IPS-15b (cell line): ENCODE measurements at regions not wholly inside any gene's neighbourhood (a gene's known extent, or its start where the extent isn't known, plus 50 kb on each side); places are given as distances from the start of the nearest gene placed in this dataset.

Source experiments
- H3K27me3 ChIP-seq: one replicate; pipeline ENCODE4 v1.6.1; 2013; ENCODE audit warnings: low read length; ENCODE audit not compliant: control insufficient read depth, insufficient read depth
- H3K36me3 ChIP-seq: one replicate; pipeline ENCODE4 v1.6.1; 2013; ENCODE audit warnings: low read length; ENCODE audit not compliant: control insufficient read depth, insufficient read depth
- H3K4me1 ChIP-seq: one replicate; pipeline ENCODE4 v1.6.1; 2013; ENCODE audit warnings: mild to moderate bottlenecking, low read length; ENCODE audit not compliant: control insufficient read depth, insufficient read depth
- H3K4me3 ChIP-seq: one replicate; pipeline ENCODE4 v1.5.1; 2013; ENCODE audit warnings: low read depth, low read length
- H3K9ac ChIP-seq: one replicate; pipeline ENCODE4 v1.6.1; 2013; ENCODE audit warnings: low read depth, mild to moderate bottlenecking, low read length
- H3K9me3 ChIP-seq: one replicate; pipeline ENCODE4 v1.6.1; 2013; ENCODE audit warnings: mild to moderate bottlenecking, low read length; ENCODE audit not compliant: control insufficient read depth, insufficient read depth

DNA sequence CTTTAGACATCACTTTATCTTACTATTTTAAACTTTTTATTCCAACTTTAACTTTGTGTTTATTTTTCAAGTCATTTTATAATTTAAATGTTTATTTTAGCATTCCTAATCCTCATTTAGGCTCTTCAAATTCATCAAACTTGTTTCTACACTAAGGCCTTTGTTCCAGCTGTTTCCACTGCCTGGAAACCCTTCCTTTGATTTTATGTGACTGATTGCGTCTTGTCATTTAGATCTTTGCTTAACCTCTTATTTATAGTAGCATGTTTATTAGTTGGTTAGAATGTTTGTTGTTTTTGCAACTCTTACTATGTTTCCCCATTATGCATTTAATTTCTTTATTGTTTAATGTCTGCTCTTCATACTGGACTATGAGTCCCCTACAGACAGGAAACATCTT is 132.0 kb downstream of the FAM181B start:
- H3K4me3 ChIP-seq: no peak overlapping the region
- no peak overlapping the region for H3K9ac ChIP-seq
- no peaks in the 10 kb centered on the region for H3K36me3 ChIP-seq
- H3K27me3 ChIP-seq: no peaks in the 10 kb centered on the region
- H3K9me3 ChIP-seq: no peaks in the 10 kb centered on the region
- H3K4me1 ChIP-seq: no peaks in the 10 kb centered on the region

DNA sequence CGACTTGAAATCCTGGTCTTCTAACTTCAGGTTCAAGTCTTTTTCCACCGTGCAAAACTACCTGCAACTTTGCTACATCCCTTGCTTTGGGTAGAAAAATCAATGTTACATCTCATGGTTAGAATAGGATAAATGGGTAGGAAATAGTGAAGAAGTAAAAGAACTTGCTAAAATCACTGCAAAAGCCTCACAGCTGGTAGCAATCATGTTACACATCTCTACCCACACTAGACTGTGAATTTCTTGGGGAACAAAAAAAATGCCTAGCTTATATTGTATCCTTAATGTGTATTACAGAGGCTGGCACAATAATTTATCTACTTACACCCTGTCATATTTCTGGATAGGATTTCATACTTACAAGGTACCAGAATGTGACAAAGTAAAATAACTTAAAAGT is 133.8 kb downstream of the FAM181B start:
- Histone ChIP-seq H3K9ac (no peak overlapping the region), H3K27me3 (no peaks in the 10 kb centered on the region)

DNA sequence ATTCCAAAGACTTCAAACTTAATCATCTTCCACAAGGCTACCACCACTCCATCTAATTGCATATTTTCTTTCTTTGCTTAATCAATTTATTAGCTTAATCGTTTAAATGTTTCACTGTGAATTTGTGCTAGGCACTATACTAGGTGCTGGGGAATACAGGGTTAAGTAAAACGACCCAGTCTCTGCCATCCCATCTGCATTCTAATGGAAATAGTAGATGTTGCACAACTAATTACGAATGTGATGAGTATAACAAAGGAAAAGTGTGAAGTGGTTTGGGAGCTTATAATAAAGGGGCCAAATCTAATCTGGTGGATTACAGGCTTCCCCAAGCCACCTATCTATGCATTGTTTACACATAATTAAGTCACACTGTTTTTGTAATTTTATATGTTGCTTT is 147.1 kb downstream of the FAM181B start:
- H3K9me3 ChIP-seq: no peaks in the 10 kb centered on the region
- no peaks in the 10 kb centered on the region for H3K4me1 ChIP-seq
- H3K9ac ChIP-seq: no peak overlapping the region
- no peak overlapping the region for H3K4me3 ChIP-seq
- no peaks in the 10 kb centered on the region for H3K36me3 ChIP-seq
- H3K27me3 ChIP-seq: no peaks in the 10 kb centered on the region

More for the DNA sequence above, 133.8 kb downstream of the FAM181B start:
- Histone ChIP-seq H3K9me3 (no peaks in the 10 kb centered on the region), H3K36me3 (no peaks in the 10 kb centered on the region), H3K4me3 (no peak overlapping the region), H3K4me1 (no peaks in the 10 kb centered on the region)

DNA sequence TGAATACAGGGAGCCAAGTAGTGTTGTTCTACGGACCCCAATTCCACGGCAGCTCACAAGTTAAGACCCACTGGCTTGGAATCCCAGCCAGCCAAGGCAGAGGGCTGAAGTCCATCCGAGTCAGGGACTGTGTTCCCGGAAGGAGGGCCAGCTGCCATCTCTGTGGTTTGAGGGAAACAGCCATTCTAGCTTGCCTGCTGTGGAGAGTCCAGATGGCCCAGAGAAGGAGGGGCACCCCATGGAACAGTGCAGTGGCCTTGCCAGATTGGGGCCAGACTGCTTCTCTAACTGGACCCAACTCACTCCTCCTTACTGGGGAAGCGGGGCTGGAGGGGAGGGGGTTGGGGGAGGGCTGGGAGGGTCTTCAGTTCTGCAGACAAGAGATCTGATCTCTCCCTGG is 156.4 kb downstream of the FAM181B start:
- Histone ChIP-seq H3K4me1 (no peaks in the 10 kb centered on the region), H3K9ac (no peak overlapping the region), H3K9me3 (no peaks in the 10 kb centered on the region), H3K4me3 (no peak overlapping the region), H3K27me3 (peaks cover 8% of the 10 kb centered on the region), H3K36me3 (no peaks in the 10 kb centered on the region)

DNA sequence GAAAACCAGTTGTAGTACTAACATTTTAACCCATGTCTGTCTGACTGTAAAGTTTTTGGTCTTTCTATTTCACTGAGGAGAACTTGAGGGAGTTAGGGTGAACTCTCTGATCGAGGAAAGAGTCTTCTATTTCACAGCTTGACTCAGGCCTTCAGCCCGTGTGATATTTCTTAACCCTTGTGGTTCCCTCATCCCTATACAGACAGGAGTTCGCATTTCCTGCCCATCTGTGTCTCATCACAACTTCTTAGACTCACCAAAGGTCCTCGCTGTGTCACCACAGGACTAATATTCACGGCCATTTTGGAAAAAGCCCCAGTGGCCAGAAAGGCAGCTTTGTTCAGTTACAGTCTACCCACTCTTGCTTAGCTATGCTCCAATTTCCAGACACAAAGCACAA is 172.8 kb downstream of the FAM181B start:
- Histone ChIP-seq H3K9me3 (no peaks in the 10 kb centered on the region), H3K36me3 (no peaks in the 10 kb centered on the region), H3K4me1 (no peaks in the 10 kb centered on the region), H3K9ac (no peak overlapping the region), H3K4me3 (no peak overlapping the region), H3K27me3 (no peaks in the 10 kb centered on the region)

DNA sequence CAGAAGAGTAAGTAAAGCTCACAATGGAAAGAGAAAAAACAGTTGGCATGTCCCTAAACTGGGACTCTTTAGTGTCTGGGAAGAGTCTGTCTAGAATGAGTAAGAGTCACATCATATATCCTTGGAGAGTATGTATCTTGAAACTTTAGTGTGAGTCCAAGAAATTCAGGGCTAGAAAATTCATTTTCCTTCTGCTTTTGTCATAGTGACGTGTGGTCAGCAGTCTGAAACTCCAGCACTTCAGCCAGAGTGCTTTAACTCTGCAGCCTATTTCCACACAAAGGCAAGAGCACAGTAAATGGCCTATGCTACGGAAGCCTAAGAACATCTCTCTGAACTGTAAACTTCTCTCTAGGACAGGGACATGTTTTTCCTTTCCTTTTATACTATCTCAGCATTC is 174.1 kb downstream of the FAM181B start:
- Histone ChIP-seq H3K9me3 (no peaks in the 10 kb centered on the region), H3K4me3 (no peak overlapping the region), H3K4me1 (no peaks in the 10 kb centered on the region), H3K27me3 (no peaks in the 10 kb centered on the region), H3K36me3 (no peaks in the 10 kb centered on the region), H3K9ac (no peak overlapping the region)

DNA sequence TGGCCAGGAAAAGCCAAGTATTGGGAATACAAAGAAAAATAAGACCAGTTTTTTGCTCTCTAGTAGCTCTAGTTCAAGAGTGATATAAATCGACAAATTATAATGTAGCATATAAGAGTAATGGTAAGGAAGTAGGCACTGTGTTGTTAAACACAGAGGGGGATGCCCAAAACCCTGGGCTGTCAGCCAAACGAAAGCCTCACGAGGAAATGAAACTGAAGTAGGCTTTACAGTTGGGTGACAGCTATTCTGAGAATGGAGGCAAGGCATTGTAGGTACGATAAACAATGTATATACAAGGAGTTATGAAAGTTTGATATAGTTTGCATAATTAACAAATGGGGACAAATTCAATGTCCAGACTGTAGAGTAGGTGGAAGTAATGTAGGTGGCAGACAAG is 176.4 kb downstream of the FAM181B start:
- Histone ChIP-seq H3K27me3 (no peaks in the 10 kb centered on the region), H3K9ac (no peak overlapping the region), H3K4me1 (no peaks in the 10 kb centered on the region), H3K9me3 (no peaks in the 10 kb centered on the region), H3K4me3 (no peak overlapping the region), H3K36me3 (no peaks in the 10 kb centered on the region)

DNA sequence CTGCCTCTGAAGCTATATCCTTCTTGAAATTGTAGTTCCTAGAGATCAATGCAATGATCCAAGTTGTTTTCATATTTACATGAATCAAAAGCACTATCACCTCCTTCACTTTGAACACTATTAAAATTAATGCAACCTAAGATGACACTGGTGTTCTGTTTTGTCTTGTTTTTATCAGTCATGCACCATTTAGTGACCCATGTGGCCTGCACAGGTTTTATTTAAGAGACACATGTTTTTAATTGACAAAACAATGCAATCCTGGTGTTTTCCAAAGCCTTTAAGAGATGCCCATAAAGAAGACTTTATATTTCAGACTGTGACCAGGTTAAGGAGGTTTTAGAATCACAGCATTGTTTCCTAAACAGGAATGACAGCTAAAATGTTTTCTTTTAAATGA is 177.5 kb downstream of the FAM181B start:
- no peak overlapping the region for H3K4me3 ChIP-seq
- no peaks in the 10 kb centered on the region for H3K4me1 ChIP-seq
- no peaks in the 10 kb centered on the region for H3K36me3 ChIP-seq
- H3K9me3 ChIP-seq: no peaks in the 10 kb centered on the region
- H3K9ac ChIP-seq: no peak overlapping the region
- no peaks in the 10 kb centered on the region for H3K27me3 ChIP-seq

DNA sequence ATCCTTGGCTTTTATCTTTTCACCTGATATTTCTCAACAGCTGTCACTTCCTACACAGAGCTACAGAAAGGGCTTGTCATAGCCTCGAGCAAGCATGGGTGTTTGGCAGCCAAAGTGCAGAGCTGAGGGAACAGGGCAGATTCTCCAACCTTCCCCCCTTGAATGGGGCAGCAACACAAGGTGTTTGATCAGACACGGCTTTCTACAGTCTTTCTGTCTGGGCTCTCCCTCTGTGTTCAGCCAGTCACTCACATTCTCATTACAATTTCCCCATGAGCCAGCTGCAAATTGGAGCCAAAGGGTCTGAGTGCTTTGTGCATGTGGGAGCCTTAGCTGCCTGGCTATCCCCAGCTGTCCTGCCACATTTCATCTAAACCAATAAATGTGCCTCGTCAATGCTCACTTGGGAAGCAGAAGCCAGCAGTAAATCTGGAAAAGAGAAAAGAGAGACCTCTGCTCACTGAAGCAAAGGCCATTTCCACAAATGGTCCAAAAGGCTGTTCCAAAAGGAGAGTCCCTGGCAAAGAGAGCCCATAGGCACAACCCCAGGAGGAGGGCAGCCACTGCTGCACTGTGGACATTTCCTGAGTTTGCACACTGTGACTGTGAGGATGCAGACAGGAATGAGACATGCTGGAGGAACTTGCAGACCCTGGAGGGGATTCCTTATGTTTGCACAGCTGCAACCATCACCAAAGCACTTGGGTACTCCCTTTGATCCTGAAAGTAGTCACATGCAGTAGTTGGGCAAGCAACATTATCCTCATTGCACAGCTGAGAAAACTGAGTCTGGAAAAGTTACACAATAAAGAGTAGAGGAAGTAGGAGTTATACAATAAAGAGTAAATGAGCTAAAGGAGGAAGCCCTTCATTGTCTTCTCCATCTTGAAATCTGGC is 186.8 kb downstream of the FAM181B start:
- Histone ChIP-seq H3K9me3 (no peaks in the 10 kb centered on the region), H3K36me3 (no peaks in the 10 kb centered on the region), H3K27me3 (no peaks in the 10 kb centered on the region), H3K4me1 (no peaks in the 10 kb centered on the region), H3K4me3 (no peak overlapping the region), H3K9ac (no peak overlapping the region)

DNA sequence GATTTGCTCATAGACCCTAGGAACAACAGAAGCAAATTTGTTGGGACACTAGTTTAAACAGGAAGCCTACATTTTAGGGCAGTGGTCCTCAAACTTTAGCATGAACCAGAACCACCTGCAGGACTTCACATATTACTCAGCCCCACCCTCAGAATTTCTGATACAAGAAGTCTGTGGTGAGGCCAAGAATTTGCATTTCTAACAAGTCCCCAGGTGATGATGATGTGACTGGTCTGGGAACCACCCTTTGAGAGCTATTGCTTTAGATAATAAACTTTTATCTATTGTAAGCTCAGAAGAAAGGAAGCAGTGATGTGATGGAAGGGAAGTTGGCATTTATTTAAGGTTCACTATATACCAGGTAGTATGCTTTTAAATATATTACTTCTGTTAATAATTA is 194.0 kb downstream of the FAM181B start:
- Histone ChIP-seq H3K36me3 (no peaks in the 10 kb centered on the region), H3K4me1 (no peaks in the 10 kb centered on the region), H3K27me3 (no peaks in the 10 kb centered on the region), H3K4me3 (no peak overlapping the region), H3K9ac (no peak overlapping the region), H3K9me3 (no peaks in the 10 kb centered on the region)

DNA sequence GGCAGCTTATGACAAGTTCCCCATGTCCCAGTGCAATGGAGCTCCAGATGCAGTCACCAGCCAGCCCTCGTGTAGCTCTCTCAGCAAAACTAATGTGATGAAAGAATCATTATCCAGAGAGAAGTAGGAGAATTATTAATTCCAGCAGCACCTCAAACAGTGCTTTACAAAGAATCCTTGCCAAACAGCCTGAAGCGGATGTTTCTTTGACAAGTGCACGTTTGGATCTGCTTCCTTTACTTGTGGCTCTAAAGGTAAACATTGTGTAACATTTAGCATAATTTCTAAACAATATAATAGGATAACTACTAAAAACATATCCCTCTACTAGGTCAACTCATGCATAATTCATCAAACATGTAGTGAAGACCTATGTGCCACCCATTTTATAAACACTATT is 197.0 kb downstream of the FAM181B start:
- Histone ChIP-seq H3K9ac (no peak overlapping the region), H3K4me3 (no peak overlapping the region), H3K4me1 (no peaks in the 10 kb centered on the region), H3K27me3 (no peaks in the 10 kb centered on the region), H3K36me3 (no peaks in the 10 kb centered on the region), H3K9me3 (no peaks in the 10 kb centered on the region)

DNA sequence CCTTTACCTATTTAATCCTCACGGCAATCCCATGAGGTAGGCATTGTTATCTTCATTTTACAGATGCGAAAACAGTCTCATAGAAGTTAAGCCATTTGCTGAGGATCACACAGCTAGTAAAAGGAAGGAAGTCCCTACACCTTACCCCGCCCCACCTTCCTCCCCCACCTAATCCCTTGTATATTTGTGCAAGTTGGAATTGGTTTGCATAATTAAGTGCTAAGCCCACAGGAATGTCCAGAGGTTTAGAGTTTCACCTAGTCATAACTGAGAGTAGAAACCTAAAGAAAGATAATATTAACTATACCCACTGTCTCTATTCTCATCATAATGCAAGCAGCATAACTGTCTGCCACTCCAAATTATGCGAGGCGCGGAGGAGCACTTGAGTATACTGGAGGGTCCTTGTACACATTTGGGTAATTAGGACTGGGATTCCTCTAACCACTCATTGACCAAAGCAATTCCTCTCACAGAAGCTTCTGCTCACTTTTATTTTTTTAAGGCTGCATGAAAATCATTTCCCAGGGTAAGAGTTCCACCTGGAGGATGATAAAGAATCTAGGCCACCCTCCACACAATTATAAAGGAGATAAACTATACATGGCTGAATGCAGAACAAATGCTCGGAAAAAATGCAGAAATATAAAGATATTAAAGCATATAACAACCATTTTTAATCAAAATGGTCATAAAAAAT is 199.9 kb downstream of the FAM181B start:
- no peaks in the 10 kb centered on the region for H3K4me1 ChIP-seq
- no peak overlapping the region for H3K9ac ChIP-seq
- H3K36me3 ChIP-seq: no peaks in the 10 kb centered on the region
- no peaks in the 10 kb centered on the region for H3K27me3 ChIP-seq
- no peaks in the 10 kb centered on the region for H3K9me3 ChIP-seq
- H3K4me3 ChIP-seq: no peak overlapping the region
